ENCODE measurements at regions not wholly inside any gene's neighbourhood (a gene's known extent, or its start where the extent isn't known, plus 50 kb on each side); places are given as distances from the start of the nearest gene placed in this dataset.

- DNase-seq (ENCODE audit: low read depth), result no peak
These were observed 203.6 kb downstream of the ERMARD start for GRCh38 chr6:169954977-169955376.

GRCh38 chr6:169953686-169954085 is 202.3 kb downstream of the ERMARD start:
- no peak for DNase-seq (ENCODE audit: low read depth)

DNA sequence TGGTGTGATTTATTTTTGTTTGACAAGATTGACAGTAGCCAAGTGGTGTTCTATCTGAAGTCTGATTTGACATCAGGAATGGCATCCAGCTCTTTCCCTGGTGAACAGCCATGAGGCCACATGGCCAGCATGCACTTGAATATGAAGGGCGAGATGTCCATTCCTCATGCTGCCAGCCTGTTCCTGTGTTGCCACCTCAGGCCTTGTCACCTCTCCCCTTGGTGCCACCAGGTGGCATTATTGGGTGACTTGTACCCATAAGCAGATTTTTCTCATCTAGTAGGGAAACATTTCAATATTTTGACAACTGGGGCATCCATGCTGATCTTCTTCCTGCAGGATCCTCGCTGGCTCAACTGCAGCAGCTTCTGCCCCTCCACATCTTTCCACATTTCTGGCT is 199.1 kb downstream of the ERMARD start:
- no peak for DNase-seq (ENCODE audit: low read depth)

DNA sequence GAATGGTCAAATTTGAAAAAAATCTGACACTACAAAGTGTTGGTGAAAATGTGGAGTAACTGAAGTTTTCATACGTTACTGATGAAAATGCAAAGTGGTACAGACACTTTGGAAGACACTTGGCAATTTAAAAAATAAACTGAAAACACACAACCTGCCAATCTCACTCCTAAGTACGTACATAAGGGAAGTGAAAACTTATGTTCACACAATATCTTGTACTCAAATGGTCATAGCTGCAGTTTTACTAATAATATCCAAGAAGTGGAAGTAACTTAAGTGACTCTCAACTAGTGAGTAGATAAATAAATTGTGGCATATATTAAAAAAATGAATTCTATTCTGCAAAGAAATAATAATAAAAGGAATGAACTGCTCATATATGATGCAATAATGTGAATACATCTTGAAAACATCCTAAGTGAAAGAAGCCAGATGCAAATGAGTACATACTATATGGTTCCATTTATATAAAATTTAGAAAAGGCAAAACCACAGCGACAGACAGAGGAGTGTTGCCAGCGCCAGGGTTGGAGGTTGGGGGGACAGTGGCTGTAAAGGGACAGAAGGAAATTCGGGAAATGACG is 198.2 kb downstream of the ERMARD start:
- no peak for DNase-seq (ENCODE audit: low read depth)

GRCh38 chr6:169946971-169947370 is 195.5 kb downstream of the ERMARD start:
- DNase-seq (ENCODE audit: low read depth), result no peak

DNA sequence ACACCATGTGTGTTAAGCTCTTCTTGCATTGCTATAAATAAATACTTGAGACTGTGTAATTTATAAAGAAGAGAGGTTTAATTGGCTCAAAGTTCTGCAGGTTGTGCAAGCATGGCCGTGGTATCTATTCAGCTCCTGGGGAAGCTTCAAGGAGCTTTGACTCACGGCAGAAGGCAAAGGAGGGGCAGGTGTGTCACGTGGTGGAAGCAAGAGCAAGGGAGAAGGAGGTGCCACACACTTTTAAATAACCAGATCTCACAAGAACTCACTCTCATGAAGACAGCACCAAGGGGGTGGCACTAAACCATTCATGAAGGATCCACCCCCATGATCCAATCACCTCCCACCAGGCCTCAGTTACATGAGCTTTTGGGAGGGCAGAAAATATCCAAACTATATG is 193.7 kb downstream of the ERMARD start:
- no peak for DNase-seq (ENCODE audit: low read depth)

DNA sequence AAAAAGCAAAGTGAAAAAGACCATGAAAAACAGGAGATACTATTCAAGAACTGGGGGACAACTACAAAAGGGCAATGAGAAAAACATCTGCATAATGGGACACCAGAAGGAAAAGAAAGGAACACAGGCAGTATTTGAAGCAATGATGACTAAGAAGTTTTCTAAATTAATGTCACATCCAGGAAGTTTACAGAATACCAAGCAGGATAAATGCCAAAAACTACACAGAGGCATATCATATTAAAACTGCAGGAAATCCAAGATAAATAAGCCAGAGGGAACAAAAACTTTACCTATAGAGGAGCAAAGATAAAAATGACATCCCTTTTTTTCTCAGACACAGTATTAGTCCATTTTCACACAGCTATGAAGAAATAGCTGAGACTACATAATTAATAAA is 193.0 kb downstream of the ERMARD start:
- DNase-seq (ENCODE audit: low read depth), result no peak

DNA sequence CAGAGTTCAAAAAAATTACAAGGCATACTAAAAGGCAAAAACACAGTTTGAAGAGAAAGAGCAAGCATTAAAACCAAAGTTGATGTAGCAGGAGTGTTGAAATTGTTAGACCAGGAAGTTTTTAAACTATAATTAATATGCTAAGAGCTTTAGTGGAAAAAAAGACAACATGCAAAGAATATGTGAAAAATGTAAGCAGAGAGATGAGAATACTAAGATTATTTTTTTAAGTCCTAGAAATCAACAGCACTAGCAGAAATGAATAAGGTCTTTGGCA is 192.6 kb downstream of the ERMARD start:
- DNase-seq (ENCODE audit: low read depth), result no peak

DNA sequence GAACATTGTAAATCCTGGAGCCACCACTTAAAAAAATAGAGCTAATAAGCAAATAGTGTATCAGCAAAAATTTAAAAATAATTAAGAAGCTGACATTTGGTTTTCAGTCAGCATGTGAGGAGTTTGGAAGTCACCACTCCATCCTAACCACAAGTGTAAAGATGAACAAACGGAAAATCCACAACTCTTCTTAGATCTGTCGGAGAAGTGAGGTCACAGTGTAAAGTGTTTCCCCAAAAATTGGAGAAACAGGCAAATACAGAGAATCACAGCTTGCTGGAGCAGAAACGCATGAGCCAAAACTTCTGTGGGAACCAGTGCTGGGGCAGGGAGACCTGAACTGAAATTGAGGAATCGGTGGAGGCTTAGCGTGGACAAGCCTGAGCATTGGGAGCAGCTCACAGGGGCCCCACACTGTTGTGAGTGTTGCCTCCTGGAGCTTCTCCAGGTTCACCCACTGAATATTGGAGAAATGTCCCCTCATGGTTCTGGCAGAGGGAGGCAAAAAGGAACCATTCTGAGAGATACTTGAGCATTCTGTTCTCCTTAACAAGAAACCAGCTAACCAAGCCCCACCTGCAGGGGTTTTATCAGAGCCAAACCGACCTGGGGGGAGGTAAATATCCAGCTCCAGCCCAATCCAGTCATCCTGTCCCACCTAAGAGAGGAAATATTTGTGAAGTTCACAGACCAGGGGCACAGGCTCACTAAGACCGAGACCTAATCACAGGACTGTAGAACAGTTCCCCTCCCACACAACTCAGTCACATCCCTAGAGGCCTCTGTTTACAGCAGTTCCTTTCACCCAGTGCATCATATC is 192.0 kb downstream of the ERMARD start:
- no peak for DNase-seq (ENCODE audit: low read depth)

GRCh38 chr6:169942173-169942572 is 190.8 kb downstream of the ERMARD start:
- no peak for DNase-seq (ENCODE audit: low read depth)

DNA sequence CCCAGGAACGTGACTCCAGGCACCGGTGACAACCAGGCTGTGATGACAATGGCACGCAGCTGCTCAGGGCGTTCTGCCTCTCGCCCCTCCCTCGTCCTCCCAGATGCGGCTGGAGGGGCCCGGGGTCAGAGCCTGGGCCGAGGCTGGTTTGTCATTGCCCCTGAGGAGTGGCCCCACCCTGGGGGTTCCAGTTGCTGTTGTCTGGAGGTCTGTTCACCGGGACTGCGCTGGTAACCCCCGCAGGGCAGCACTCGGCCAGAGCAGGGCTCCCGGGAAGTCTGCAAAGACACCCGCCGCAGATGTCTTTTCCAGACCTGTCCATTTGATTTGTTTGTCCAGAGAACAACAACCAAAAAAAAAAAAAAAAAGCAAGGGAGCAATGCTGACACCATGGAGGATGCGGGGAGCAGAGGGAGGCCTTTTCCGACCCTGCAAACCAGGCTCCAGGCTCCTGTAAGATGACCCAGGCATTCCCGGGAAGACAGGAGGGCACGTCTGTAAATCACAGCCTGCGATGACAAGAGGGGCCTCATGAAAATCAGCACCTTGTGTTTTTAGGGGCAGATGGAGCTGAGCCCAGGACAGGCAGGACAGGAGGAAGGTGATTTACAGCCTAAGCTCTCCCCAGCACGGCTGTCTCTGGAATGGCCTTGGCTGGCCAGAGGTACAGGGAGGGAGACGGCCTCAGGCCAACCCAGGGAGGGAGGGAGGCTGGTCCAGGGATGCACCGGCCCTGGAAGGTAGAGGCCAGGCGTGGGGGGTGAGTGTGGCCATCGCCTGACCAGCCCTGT is 189.3 kb downstream of the ERMARD start:
- DNase-seq (ENCODE audit: low read depth), result no peak

DNA sequence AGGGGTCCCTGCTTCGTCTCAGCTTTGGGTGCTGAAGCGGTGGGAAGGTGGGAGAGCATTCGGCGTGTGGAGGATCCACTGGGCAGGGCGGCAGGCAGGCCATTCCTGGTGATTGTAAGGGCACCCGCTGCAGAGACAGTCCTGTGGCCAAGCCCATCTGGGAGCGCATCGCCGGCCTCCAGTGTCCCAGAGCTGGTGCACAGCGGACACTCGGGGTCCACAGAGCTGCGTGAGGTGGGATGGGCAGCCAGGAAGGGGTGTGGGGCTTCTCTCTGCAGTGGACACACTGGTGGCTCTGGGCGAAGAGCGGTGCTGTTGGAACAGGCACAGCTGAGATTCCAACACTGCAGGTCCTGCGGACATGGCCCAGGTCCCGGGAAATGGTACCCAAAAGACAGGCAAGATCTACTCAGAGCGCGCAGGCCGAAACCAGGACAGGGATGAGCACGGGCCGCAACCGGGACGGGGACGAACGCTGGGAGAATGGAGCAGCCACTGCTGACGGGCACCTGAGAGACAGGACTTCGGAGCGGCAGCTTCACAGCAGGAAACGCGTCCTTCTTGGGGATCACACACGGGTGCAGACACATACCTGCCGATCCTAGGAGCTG is 188.2 kb downstream of the ERMARD start:
- no peak for DNase-seq (ENCODE audit: low read depth)

DNA sequence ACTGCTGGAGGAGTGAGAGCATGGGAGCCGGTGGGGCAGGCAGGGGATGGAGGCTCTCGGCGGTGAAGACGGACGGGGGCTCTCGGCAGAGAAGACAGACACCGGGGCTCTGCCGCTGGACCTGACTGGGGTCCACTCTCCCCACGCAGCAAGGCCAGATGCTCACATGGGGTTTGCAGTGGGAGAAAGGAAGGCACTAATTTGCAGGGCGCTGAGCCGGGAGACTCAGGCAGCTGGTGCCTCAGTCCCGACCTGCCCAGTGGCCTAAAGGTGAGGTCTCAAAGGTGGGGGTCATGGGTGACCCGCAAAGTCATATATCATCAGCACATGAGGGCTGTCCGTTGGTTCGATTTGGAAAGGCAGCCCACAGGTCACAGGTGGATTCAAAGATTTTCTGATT is 187.3 kb downstream of the ERMARD start:
- DNase-seq (ENCODE audit: low read depth), result no peak

DNA sequence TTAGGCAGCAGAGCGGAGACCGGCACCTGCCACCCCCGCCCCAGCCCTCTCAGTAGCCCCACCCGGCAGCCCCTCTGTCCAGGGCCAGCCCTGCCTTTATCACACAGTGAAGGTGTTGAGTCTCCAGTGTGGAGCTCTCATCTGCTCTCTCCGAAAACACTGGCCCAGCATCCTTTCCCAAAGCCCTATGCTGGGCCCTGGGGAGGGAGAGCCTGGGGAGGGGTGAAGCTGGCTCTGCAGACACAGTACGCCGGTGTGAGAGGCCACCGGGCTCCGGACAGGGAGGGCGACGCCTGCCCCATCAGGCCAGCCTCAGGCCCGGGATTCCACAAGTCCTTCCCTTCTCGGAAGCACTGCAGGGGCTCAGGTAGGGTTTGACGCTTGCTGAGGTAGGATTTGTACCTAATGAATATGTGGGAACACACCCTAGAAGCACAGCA is 186.9 kb downstream of the ERMARD start:
- no peak for DNase-seq (ENCODE audit: low read depth)

DNA sequence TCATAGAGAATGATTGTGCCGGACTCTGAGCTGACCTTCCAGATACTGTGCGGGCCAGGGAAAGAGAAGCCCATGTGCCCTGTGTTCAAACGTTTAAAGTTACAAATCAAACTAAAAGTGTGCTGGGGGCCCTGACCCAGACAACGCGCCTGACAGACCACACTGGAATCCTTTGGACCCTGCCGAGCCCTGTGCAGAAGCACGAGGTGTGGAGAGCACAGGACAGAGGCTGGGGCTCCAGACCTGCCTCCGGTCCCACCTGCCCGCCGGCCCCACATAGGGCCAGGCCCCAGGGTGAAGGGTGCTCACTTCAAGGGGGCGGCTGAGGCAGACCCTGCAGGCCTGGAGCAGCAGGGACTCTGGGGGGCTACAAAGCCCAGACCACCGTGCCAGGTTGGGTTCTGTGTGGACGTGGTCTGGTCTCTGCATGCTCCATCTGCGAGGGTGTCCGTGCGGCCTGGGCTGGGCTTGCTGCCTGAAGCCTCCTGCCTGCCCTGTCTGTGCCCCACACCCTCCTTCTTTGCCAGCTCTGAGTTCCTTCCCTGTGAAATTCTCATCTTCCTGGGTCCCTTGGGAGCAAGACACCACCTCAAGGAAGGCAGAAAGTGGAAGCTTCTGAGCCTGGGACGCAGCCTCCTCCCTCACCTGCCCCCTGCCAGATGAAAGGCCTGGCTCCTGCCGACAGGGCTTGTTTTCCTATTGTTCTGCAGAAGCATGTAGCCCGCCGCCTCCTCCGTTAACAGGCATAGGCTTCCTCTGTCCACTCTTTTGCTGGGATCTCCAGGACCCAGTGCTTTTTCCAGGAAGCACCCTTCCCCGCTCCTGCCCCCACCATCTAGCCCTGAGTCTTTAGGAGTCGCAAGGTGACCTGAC is 186.2 kb downstream of the ERMARD start:
- no peak for DNase-seq (ENCODE audit: low read depth)

GRCh38 chr6:169936355-169936975 is 185.0 kb downstream of the ERMARD start:
- DNase-seq (ENCODE audit: low read depth), result no peak

GRCh38 chr6:169935861-169936260 is 184.4 kb downstream of the ERMARD start:
- DNase-seq (ENCODE audit: low read depth), result no peak

- peak; percentile 92 for DNase-seq (ENCODE audit: low read depth)
These were observed 183.9 kb downstream of the ERMARD start for GRCh38 chr6:169935348-169935718.

GRCh38 chr6:169934699-169935347 is 183.4 kb downstream of the ERMARD start:
- no peak for DNase-seq (ENCODE audit: low read depth)

GRCh38 chr6:169933839-169934698 is 182.6 kb downstream of the ERMARD start:
- DNase-seq (ENCODE audit: low read depth), result no peak

Measured in renal cortical epithelial cell (primary cell).